ENCODE measurements at regions not wholly inside any gene's neighbourhood (a gene's known extent, or its start where the extent isn't known, plus 50 kb on each side); places are given as distances from the start of the nearest gene placed in this dataset.
"Not testable (repeated sequence)": the region's sequence is repeated elsewhere in the genome, so short reads cannot be mapped to it uniquely, and the experiment has no call there.

DNA sequence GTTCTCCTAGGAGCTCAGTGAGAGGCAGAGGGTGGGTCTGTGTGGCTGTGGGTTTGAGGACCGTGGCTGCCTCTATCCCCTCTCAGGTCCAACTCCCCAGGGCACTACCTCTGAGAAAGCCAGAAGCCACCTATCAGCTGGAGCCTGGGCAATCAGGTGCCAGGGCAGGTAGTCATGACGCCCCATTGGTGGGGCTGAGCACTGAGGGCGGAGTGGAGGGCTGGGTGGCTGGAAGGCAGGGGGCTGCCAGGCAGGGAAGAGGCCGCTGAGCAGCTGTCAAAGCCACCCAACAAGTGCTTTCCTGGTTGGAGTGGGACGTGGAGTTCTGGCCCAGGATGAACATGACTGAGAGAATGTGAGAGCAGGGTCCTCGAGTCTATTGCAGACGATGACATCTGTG, 164.9 kb upstream of the AJAP1 start:
- WGBS, 2 experiments, result 84 to 87% methylated on average over 7 of the region's 7 CpGs

DNA sequence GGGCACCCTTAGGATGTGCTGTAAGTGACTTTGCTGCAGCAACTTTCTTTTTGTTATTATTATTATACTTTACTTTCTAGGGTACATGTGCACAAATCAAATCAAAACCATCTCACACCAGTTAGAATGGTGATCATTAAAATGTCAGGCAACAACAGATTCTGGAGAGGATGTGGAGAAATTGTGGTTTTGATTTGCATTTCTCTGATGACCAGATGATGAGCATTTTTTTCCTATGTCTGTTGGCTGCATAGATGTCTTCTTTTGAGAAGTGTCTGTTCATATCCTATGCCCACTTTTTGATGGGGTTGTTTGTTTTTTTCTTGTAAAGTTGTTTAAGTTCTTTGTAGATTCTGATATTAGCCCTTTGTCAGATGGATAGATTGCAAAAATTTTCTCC, 164.4 kb upstream of the AJAP1 start:
- not testable (repeated sequence) for H3K9me3 ChIP-seq (ENCODE audit: control insufficient read depth, low read length); H3K27me3 ChIP-seq (ENCODE audit: control insufficient read depth, insufficient read depth, low read length, poor library complexity, severe bottlenecking); H3K36me3 ChIP-seq (ENCODE audit: control insufficient read depth, insufficient read depth, low read length); H3K27ac ChIP-seq (ENCODE audit: insufficient read depth, low read depth, low read length, poor library complexity, severe bottlenecking); H3K4me3 ChIP-seq (ENCODE audit: insufficient read depth, low read depth, low read length); H3K4me1 ChIP-seq (ENCODE audit: control insufficient read depth, insufficient read depth, low read length)

More for the DNA sequence above, 164.9 kb upstream of the AJAP1 start:
- H3K27me3 ChIP-seq (ENCODE audit: control insufficient read depth, insufficient read depth, low read length, poor library complexity, severe bottlenecking), result no peaks in the 10 kb centered on the region
- no peaks in the 10 kb centered on the region for H3K36me3 ChIP-seq (ENCODE audit: control insufficient read depth, insufficient read depth, low read length)
- no peak overlapping the region for H3K4me3 ChIP-seq (ENCODE audit: insufficient read depth, low read depth, low read length)
- H3K4me1 ChIP-seq (ENCODE audit: control insufficient read depth, insufficient read depth, low read length), result no peaks in the 10 kb centered on the region
- no peak overlapping the region for H3K27ac ChIP-seq (ENCODE audit: insufficient read depth, low read depth, low read length, poor library complexity, severe bottlenecking)
- H3K9me3 ChIP-seq (ENCODE audit: control insufficient read depth, low read length), result no peaks in the 10 kb centered on the region

DNA sequence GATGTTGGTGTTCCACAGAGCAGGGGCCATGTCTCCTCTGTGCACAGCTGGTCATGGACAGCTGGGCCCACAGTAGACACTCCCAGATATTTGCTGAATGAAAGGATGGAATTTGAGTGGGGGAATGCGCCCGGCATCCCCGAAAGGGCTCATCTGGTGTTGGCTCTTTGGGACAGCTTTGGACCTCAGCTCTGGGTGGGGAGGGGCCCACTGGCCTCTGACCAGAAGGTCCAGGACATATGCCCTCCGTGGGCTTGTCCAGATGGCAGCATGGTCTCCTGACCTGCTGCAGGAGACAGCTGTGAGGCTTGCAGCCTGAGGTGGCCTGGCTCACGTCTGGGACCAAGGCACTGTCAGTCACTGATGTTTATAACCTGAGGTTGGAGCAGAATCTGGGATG, 160.4 kb upstream of the AJAP1 start:
- H3K4me3 ChIP-seq (ENCODE audit: insufficient read depth, low read depth, low read length), result no peak overlapping the region
- H3K4me1 ChIP-seq (ENCODE audit: control insufficient read depth, insufficient read depth, low read length), result no peaks in the 10 kb centered on the region
- H3K27me3 ChIP-seq (ENCODE audit: control insufficient read depth, insufficient read depth, low read length, poor library complexity, severe bottlenecking), result no peaks in the 10 kb centered on the region
- H3K27ac ChIP-seq (ENCODE audit: insufficient read depth, low read depth, low read length, poor library complexity, severe bottlenecking), result no peak overlapping the region
- WGBS, 2 experiments, result 88% methylated on average over 5 of the region's 5 CpGs
- no peaks in the 10 kb centered on the region for H3K9me3 ChIP-seq (ENCODE audit: control insufficient read depth, low read length)
- H3K36me3 ChIP-seq (ENCODE audit: control insufficient read depth, insufficient read depth, low read length), result no peaks in the 10 kb centered on the region

DNA sequence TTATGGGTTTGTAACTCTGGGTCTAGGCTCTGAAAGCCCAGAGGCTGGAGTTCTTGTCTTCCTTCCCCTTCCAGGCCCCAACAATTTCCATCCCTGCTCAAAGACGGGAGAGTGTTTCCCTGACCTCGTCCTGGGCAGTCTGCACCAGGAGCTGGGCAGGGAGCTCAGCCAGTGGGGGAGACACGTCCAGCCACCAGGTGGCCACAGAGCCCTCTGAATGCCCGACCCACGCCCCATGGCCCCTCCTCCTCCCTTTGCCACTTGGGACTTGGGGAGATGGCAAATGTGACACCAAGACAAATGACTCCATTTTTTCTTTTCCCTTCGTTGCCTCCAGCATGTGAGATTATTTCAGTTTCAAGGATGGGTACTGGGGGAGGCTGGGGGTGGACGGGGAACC, 159.9 kb upstream of the AJAP1 start:
- Histone ChIP-seq H3K4me1 (ENCODE audit: control insufficient read depth, insufficient read depth, low read length) (no peaks in the 10 kb centered on the region), H3K4me3 (ENCODE audit: insufficient read depth, low read depth, low read length) (no peak overlapping the region), H3K36me3 (ENCODE audit: control insufficient read depth, insufficient read depth, low read length) (no peaks in the 10 kb centered on the region), H3K27ac (ENCODE audit: insufficient read depth, low read depth, low read length, poor library complexity, severe bottlenecking) (no peak overlapping the region), H3K27me3 (ENCODE audit: control insufficient read depth, insufficient read depth, low read length, poor library complexity, severe bottlenecking) (no peaks in the 10 kb centered on the region), H3K9me3 (ENCODE audit: control insufficient read depth, low read length) (no peaks in the 10 kb centered on the region)
- WGBS, 2 experiments, result 60 to 62% methylated on average over 7 of the region's 7 CpGs

DNA sequence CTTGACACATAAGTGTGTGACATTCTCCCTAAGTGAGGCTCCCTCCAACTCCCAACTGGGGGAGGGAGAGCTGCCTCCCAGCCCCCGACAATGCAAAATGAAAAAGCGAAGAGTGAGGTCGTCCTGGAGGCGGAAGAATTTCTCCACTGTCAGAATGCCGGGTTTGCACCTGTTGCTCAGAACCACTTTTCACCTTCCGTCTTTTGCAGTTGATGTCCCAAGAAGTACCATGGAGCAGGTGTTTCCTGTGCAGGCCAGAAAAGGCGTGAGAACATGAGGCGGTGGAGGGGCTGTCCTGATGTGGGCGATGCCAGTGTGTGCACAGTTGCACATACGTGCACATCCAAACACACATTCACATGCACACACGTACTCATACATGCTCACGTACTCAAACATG, 158.6 kb upstream of the AJAP1 start:
- 90 to 91% methylated on average over 12 of the region's 12 CpGs for WGBS, 2 experiments

DNA sequence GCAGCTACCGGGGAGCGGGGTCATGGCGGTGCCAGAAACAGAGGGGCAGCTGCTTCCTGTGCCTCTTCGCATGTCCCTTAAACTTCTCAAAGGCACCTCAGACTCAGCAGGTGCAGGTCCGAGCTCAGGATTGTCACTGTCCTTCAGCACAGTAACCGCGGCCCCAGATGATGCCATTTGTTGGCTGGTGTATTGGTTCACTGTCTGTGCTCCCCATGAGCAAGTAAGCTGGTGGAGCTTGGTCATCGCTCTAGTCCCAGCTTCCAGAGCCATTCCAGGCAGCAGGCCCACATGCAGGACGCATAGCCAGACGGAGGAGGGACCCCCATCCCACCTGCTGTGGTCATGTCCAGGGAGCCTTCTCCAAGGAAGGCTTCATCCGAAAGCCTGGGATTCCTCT, 154.0 kb upstream of the AJAP1 start:
- WGBS, 2 experiments, result 93 to 95% methylated on average over 11 of the region's 11 CpGs
- H3K4me1 ChIP-seq (ENCODE audit: control insufficient read depth, insufficient read depth, low read length), result no peaks in the 10 kb centered on the region
- no peak overlapping the region for H3K27ac ChIP-seq (ENCODE audit: insufficient read depth, low read depth, low read length, poor library complexity, severe bottlenecking)
- no peaks in the 10 kb centered on the region for H3K27me3 ChIP-seq (ENCODE audit: control insufficient read depth, insufficient read depth, low read length, poor library complexity, severe bottlenecking)
- no peaks in the 10 kb centered on the region for H3K36me3 ChIP-seq (ENCODE audit: control insufficient read depth, insufficient read depth, low read length)
- H3K4me3 ChIP-seq (ENCODE audit: insufficient read depth, low read depth, low read length), result no peak overlapping the region
- H3K9me3 ChIP-seq (ENCODE audit: control insufficient read depth, low read length), result no peaks in the 10 kb centered on the region

More for the DNA sequence above, 158.6 kb upstream of the AJAP1 start:
- no peaks in the 10 kb centered on the region for H3K9me3 ChIP-seq (ENCODE audit: control insufficient read depth, low read length)
- no peaks in the 10 kb centered on the region for H3K36me3 ChIP-seq (ENCODE audit: control insufficient read depth, insufficient read depth, low read length)
- no peaks in the 10 kb centered on the region for H3K27me3 ChIP-seq (ENCODE audit: control insufficient read depth, insufficient read depth, low read length, poor library complexity, severe bottlenecking)
- H3K4me1 ChIP-seq (ENCODE audit: control insufficient read depth, insufficient read depth, low read length), result no peaks in the 10 kb centered on the region
- H3K27ac ChIP-seq (ENCODE audit: insufficient read depth, low read depth, low read length, poor library complexity, severe bottlenecking), result no peak overlapping the region
- no peak overlapping the region for H3K4me3 ChIP-seq (ENCODE audit: insufficient read depth, low read depth, low read length)

DNA sequence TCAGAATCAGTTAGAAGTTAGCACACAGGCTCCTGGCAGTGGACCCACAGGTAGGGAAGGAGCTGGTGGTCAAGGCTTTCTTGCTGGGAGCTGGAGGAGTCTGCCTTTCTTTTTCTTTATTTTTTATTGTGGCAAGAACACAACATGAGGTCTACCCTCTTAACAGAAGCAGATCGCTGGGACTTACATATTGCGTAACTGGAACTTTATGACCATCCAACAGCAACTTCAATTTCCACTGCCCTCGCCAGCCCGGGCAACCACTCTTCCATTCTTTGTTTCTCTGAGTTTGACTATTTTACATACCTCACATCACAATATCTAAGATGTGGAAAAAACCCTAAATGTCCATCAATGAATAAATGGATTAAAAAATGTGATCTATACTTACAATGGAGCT, 147.8 kb upstream of the AJAP1 start:
- Histone ChIP-seq H3K27me3 (ENCODE audit: control insufficient read depth, insufficient read depth, low read length, poor library complexity, severe bottlenecking) (no peaks in the 10 kb centered on the region), H3K9me3 (ENCODE audit: control insufficient read depth, low read length) (no peaks in the 10 kb centered on the region), H3K27ac (ENCODE audit: insufficient read depth, low read depth, low read length, poor library complexity, severe bottlenecking) (no peak overlapping the region), H3K4me3 (ENCODE audit: insufficient read depth, low read depth, low read length) (no peak overlapping the region), H3K36me3 (ENCODE audit: control insufficient read depth, insufficient read depth, low read length) (no peaks in the 10 kb centered on the region), H3K4me1 (ENCODE audit: control insufficient read depth, insufficient read depth, low read length) (no peaks in the 10 kb centered on the region)
- 93% methylated on average over 4 of the region's 4 CpGs for WGBS, 2 experiments

DNA sequence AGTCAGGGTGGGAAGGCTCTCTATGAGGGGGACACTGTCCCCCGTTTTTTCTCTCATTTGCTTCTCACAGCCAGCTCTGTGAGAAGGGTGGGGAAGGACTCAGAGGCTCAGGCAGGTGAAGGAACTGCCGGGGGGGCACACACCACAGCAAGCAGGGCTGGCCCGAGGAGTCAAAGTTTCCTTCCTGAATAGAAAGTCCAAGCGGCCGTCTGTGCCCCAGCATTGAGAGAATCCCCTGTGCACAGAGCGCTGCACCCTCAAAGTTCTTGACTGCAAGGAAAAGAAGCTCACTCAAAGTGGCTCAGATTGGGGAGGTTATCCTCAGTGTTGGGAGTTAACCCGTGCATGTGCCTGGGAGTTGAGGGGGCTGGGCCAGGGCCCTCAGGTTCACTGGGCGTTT, 145.2 kb upstream of the AJAP1 start:
- Histone ChIP-seq H3K4me3 (ENCODE audit: insufficient read depth, low read depth, low read length) (no peak overlapping the region), H3K36me3 (ENCODE audit: control insufficient read depth, insufficient read depth, low read length) (no peaks in the 10 kb centered on the region), H3K4me1 (ENCODE audit: control insufficient read depth, insufficient read depth, low read length) (no peaks in the 10 kb centered on the region), H3K9me3 (ENCODE audit: control insufficient read depth, low read length) (no peaks in the 10 kb centered on the region), H3K27ac (ENCODE audit: insufficient read depth, low read depth, low read length, poor library complexity, severe bottlenecking) (no peak overlapping the region), H3K27me3 (ENCODE audit: control insufficient read depth, insufficient read depth, low read length, poor library complexity, severe bottlenecking) (no peaks in the 10 kb centered on the region)
- WGBS, 2 experiments, result 84 to 87% methylated on average over 7 to 8 of the region's 8 CpGs

DNA sequence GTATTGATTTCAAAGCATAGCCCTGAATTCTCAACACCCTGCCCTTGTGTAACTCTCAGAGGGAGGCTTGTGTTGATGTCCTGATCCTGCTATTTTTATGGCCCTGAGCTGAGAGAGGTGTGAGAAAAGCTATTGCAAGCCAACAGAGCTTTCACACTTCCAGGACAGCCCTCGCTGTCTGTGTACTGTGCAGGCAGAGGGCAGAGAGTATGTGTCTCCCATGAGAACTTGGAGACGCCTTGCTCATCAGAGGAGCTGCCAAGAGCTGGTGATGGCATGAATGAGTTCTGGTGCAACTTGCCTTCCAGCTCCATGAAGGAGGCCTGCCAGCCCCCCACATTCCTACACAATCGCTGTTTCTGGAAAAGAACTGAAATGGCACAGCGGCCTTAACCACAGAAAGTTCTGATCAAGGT, 144.1 kb upstream of the AJAP1 start:
- Histone ChIP-seq H3K4me1 (ENCODE audit: control insufficient read depth, insufficient read depth, low read length) (no peaks in the 10 kb centered on the region), H3K27me3 (ENCODE audit: control insufficient read depth, insufficient read depth, low read length, poor library complexity, severe bottlenecking) (no peaks in the 10 kb centered on the region), H3K4me3 (ENCODE audit: insufficient read depth, low read depth, low read length) (no peak overlapping the region), H3K9me3 (ENCODE audit: control insufficient read depth, low read length) (no peaks in the 10 kb centered on the region), H3K36me3 (ENCODE audit: control insufficient read depth, insufficient read depth, low read length) (no peaks in the 10 kb centered on the region), H3K27ac (ENCODE audit: insufficient read depth, low read depth, low read length, poor library complexity, severe bottlenecking) (no peak overlapping the region)
- WGBS, 2 experiments, result 94 to 98% methylated on average over 4 of the region's 4 CpGs

DNA sequence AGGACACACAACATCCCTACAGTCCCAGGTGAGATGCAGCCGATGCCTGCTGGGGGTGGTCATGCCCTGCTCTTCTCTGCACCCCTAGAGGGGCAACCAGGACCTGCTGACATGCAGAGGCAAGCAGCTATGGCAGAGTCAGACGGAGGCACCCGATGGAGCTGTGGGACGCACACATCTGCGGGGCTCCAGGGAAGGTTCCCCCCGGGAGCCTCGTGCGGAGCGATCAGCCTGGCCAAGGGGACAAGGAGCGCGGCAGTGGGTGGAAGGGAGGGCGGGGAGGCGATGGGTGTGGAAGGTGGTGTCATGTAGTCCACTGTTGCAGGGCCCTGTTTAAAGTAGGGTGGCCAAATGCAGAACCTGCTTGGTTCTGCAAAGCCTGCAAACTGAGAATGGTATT, 143.0 kb upstream of the AJAP1 start:
- no peaks in the 10 kb centered on the region for H3K36me3 ChIP-seq (ENCODE audit: control insufficient read depth, insufficient read depth, low read length)

DNA sequence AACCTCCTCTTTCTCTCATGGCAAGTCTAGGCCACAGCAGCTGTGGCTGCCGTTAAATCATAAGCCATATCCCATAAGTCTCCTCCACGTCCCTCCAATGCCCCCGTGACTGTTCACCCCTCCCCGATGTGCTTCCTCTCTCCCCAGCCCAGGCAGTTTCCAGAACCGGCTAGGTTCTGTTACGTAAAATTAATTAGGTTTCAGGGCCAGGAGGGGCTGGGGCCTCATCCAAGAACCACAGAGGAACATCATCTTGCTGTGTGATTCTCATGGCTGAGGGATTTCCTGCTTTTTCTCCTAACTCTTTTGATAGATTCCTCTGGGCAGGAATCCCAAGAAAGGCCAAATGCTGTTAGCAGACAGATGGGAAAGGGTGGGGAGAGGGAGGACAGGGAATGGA, 141.8 kb upstream of the AJAP1 start:
- H3K4me3 ChIP-seq (ENCODE audit: insufficient read depth, low read depth, low read length), result no peak overlapping the region
- no peaks in the 10 kb centered on the region for H3K9me3 ChIP-seq (ENCODE audit: control insufficient read depth, low read length)
- no peaks in the 10 kb centered on the region for H3K27me3 ChIP-seq (ENCODE audit: control insufficient read depth, insufficient read depth, low read length, poor library complexity, severe bottlenecking)
- no peaks in the 10 kb centered on the region for H3K36me3 ChIP-seq (ENCODE audit: control insufficient read depth, insufficient read depth, low read length)
- no peaks in the 10 kb centered on the region for H3K4me1 ChIP-seq (ENCODE audit: control insufficient read depth, insufficient read depth, low read length)
- H3K27ac ChIP-seq (ENCODE audit: insufficient read depth, low read depth, low read length, poor library complexity, severe bottlenecking), result no peak overlapping the region
- WGBS, 2 experiments, result 91 to 94% methylated on average over 6 of the region's 6 CpGs

More for the DNA sequence above, 143.0 kb upstream of the AJAP1 start:
- H3K27ac ChIP-seq (ENCODE audit: insufficient read depth, low read depth, low read length, poor library complexity, severe bottlenecking), result no peak overlapping the region
- 95% methylated on average over 13 of the region's 13 CpGs for WGBS, 2 experiments
- H3K4me1 ChIP-seq (ENCODE audit: control insufficient read depth, insufficient read depth, low read length), result no peaks in the 10 kb centered on the region
- no peaks in the 10 kb centered on the region for H3K9me3 ChIP-seq (ENCODE audit: control insufficient read depth, low read length)
- no peaks in the 10 kb centered on the region for H3K27me3 ChIP-seq (ENCODE audit: control insufficient read depth, insufficient read depth, low read length, poor library complexity, severe bottlenecking)
- H3K4me3 ChIP-seq (ENCODE audit: insufficient read depth, low read depth, low read length), result no peak overlapping the region
